IMR-90 (cell line): ENCODE measurements at regions not wholly inside any gene's neighbourhood (a gene's known extent, or its start where the extent isn't known, plus 50 kb on each side); places are given as distances from the start of the nearest gene placed in this dataset.

ENCODE experiments used
- ATAC-seq: fragments of 200-7000 bp; cut with Tn5 transposase; 2 replicates; pipeline ENCODE4 v1.9.1; 2020; ENCODE audit warnings: low read depth, mild to moderate bottlenecking, moderate library complexity
- BruUV-seq: library from RNA; stranded (reverse); fragments of 400-500 nt; replicated peaks from 2 replicates; lab custom pipeline; 2021; lab: Mats Ljungman, UMichigan
- CTCF ChIA-PET: fragments of 300-600 bp; formaldehyde crosslinking; extraction: SDS; loops from one replicate; lab custom pipeline; 2021; ENCODE audit warnings: antibody characterized with exemption; lab: Yijun Ruan, JAX
- POLR2A ChIA-PET: fragments of 300-600 bp; sonication (Branson Sonifier 250); formaldehyde crosslinking; loops from one replicate; lab custom pipeline; 2022; ENCODE audit warnings: antibody characterized with exemption; ENCODE audit not compliant: unreplicated experiment; lab: Charles Lee
- DNase-seq: peaks from one replicate; pipeline ENCODE4 v3.0.0; 2013
- H2AFZ ChIP-seq: replicated peaks from 2 replicates; pipeline ENCODE3; 2013; ENCODE audit warnings: low read length, mild to moderate bottlenecking; ENCODE audit not compliant: poor library complexity
- H2AK5ac ChIP-seq: 2 replicates; pipeline ENCODE4 v1.6.1; 2013; ENCODE audit warnings: low read depth, low read length, inconsistent platforms
- H2AK9ac ChIP-seq: replicated peaks from 2 replicates; pipeline ENCODE3; 2013; ENCODE audit warnings: mild to moderate bottlenecking, low read depth, low read length, moderate library complexity; ENCODE audit not compliant: poor library complexity
- H2BK120ac ChIP-seq: 2 replicates; pipeline ENCODE4 v1.6.1; 2013; ENCODE audit warnings: low read depth, low read length, inconsistent platforms
- H2BK15ac ChIP-seq: 3 replicates; pipeline ENCODE4 v1.6.1; 2013; ENCODE audit warnings: low read depth, low read length, inconsistent platforms
- H2BK20ac ChIP-seq: 2 replicates; pipeline ENCODE4 v1.6.1; 2013; ENCODE audit warnings: low read depth, mild to moderate bottlenecking, inconsistent platforms, low read length, moderate library complexity
- H2BK5ac ChIP-seq: 2 replicates; pipeline ENCODE4 v1.6.1; 2013; ENCODE audit warnings: mild to moderate bottlenecking, low read depth, low read length, inconsistent platforms; ENCODE audit not compliant: poor library complexity, severe bottlenecking
- H3K14ac ChIP-seq: replicated peaks from 2 replicates; pipeline ENCODE4 v1.6.1; 2013; ENCODE audit warnings: low read depth, low read length, inconsistent platforms
- H3K18ac ChIP-seq: 2 replicates; pipeline ENCODE4 v1.6.1; 2013; ENCODE audit warnings: low read depth, low read length, control low read depth
- H3K23ac ChIP-seq: 2 replicates; pipeline ENCODE4 v1.6.1; 2013; ENCODE audit warnings: low read depth, low read length, inconsistent platforms
- H3K27ac ChIP-seq: 2 replicates; pipeline ENCODE4 v1.5.1; 2013; ENCODE audit warnings: mild to moderate bottlenecking, control low read depth, low read length; ENCODE audit not compliant: insufficient read depth
- H3K27me3 ChIP-seq: 2 replicates; pipeline ENCODE4 v1.6.1; 2013; ENCODE audit warnings: low read length; ENCODE audit not compliant: control insufficient read depth, insufficient read depth
- H3K36me3 ChIP-seq: 2 replicates; pipeline ENCODE4 v1.6.1; 2013; ENCODE audit warnings: low read length, mixed read lengths; ENCODE audit not compliant: control insufficient read depth, insufficient read depth
- H3K4ac ChIP-seq: 2 replicates; pipeline ENCODE4 v1.6.1; 2013; ENCODE audit warnings: low read depth, low read length, inconsistent platforms
- H3K4me1 ChIP-seq: 2 replicates; pipeline ENCODE4 v1.6.1; 2013; ENCODE audit warnings: low read length, mixed read lengths; ENCODE audit not compliant: control insufficient read depth, insufficient read depth
- H3K4me2 ChIP-seq: 2 replicates; pipeline ENCODE4 v1.6.1; 2013; ENCODE audit warnings: low read depth, mild to moderate bottlenecking, control low read depth, low read length, moderate library complexity
- H3K4me3 ChIP-seq: 2 replicates; pipeline ENCODE4 v1.5.1; 2013; ENCODE audit warnings: low read depth, mild to moderate bottlenecking, control low read depth, low read length, moderate library complexity; ENCODE audit not compliant: insufficient read depth
- H3K56ac ChIP-seq: 2 replicates; pipeline ENCODE4 v1.6.1; 2013; ENCODE audit warnings: low read length, inconsistent platforms; ENCODE audit not compliant: insufficient read depth; ENCODE audit errors: extremely low read depth
- H3K79me1 ChIP-seq, 2 experiments: 2 replicates each; pipeline ENCODE4 v1.6.1; 2013; ENCODE audit warnings: low read length in 2 of 2, inconsistent platforms in 1 of 2, low read depth in 1 of 2
- H3K9ac ChIP-seq: 2 replicates; pipeline ENCODE4 v1.6.1; 2013; ENCODE audit warnings: low read depth, low read length, control low read depth
- H3K9me1 ChIP-seq: 2 replicates; pipeline ENCODE4 v1.6.1; 2013; ENCODE audit warnings: low read length, inconsistent platforms; ENCODE audit not compliant: insufficient read depth
- H3K9me3 ChIP-seq: 2 replicates; pipeline ENCODE4 v1.6.1; 2013; ENCODE audit warnings: low read length; ENCODE audit not compliant: control insufficient read depth, insufficient read depth
- H4K20me1 ChIP-seq: 2 replicates; pipeline ENCODE4 v1.6.1; 2013; ENCODE audit warnings: low read length, inconsistent platforms; ENCODE audit not compliant: insufficient read depth
- H4K5ac ChIP-seq: 2 replicates; pipeline ENCODE4 v1.6.1; 2013; ENCODE audit warnings: mild to moderate bottlenecking, low read depth, low read length, control low read depth
- H4K8ac ChIP-seq, 2 experiments: 2 replicates each; pipeline ENCODE4 v1.6.1; 2013; ENCODE audit warnings: low read depth in 2 of 2, low read length in 2 of 2, control low read depth in 1 of 2, inconsistent platforms in 1 of 2
- H4K91ac ChIP-seq: 2 replicates; pipeline ENCODE4 v1.6.1; 2013; ENCODE audit warnings: low read depth, low read length, inconsistent platforms; ENCODE audit not compliant: insufficient read depth
- MXI1 ChIP-seq: IDR thresholded peaks from 2 replicates; pipeline ENCODE4 v1.6.1; 2012; ENCODE audit warnings: low read depth, mild to moderate bottlenecking, low read length, moderate library complexity, borderline replicate concordance
- SMC3 ChIP-seq: fragments of 150-350 bp; IDR thresholded peaks from 2 replicates; pipeline ENCODE4 v1.6.1; 2016; ENCODE audit warnings: low read depth, mild to moderate bottlenecking, antibody characterized with exemption, low read length, moderate library complexity
- WGBS, 2 experiments: methylation state at CpG; one replicate each; pipeline versions ENCODE4 v1.1.5 to v1.1.7; 2013; ENCODE audit warnings: missing lambda C conversion rate in 2 of 2; ENCODE audit not compliant: insufficient read length in 1 of 2; ENCODE audit errors: extremely low coverage in 2 of 2; 5-methylcytosine and 5-hydroxymethylcytosine counted together
- dilution Hi-C: fragments of 300-500 bp; cut with HindIII; formaldehyde crosslinking; loops from one replicate; pipeline ENCODE4 v1.14.3; 2018; ENCODE audit warnings: low sequenced_read_pairs; ENCODE audit not compliant: unreplicated experiment
- in situ Hi-C: fragments of 300-500 bp; cut with MboI; formaldehyde crosslinking; loops from 3 replicates; pipeline ENCODE4 v1.14.3; 2019; ENCODE audit warnings: low sequenced_read_pairs, inconsistent platforms, mixed read lengths
- intact Hi-C: fragments of 100-400 bp; cut with micrococcal nuclease; formaldehyde crosslinking; loops from 2 replicates; pipeline ENCODE4 v1.10.0; 2022
- TF ChIP-seq, protein P1 (sequence below): conservative IDR thresholded peaks from 2 replicates; pipeline ENCODE4 v1.5.1; 2012; ENCODE audit warnings: mild to moderate bottlenecking, low read depth, low read length, improper control_type of control experiment
- TF ChIP-seq, protein P2 (sequence below): fragments of 150-350 bp; IDR thresholded peaks from 2 replicates; pipeline ENCODE4 v1.6.1; 2017; ENCODE audit warnings: mild to moderate bottlenecking, antibody characterized with exemption, low read length, low read depth

DNA sequence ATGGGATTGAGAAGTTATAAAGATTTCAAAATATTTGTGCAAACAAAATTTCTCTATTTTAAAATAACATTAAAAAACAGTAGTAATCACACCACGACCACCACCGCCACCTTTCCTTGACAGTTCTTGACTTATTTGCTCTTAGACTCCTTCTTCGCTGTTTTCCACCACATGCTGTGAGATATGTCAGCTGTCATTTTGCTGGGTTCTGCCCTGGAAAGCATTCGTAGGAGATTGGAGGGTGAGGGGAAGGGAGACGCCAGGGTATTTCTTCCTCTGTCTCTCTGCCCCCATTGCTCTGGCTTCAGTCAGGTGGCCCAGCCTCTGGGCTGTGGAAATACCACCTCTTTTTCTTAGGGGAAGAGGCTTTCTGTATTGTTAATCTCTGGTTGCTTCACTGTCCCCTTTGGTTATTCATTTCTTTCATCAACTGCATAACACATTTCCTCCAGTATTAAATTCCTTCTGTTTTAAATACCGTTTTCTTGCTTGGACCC is 186.2 kb downstream of the NEDD1 start:
- ChIA-PET POLR2A (no interaction called here), CTCF (no interaction called here)
- WGBS, 2 experiments = no CpG with 5 or more reads among the region's 6 CpGs
- dilution Hi-C loops (no loop called here), intact Hi-C loops (no loop called here), in situ Hi-C loops (no loop called here)
- Histone ChIP-seq H4K5ac (no peak overlapping the region), H3K9me3 (no peaks in the 10 kb centered on the region; the same call in 1 of the 2 replicates), H3K9me1 (no peaks in the 10 kb centered on the region), H3K18ac (no peak overlapping the region), H3K36me3 (no peaks in the 10 kb centered on the region), H3K23ac (no peak overlapping the region), H3K79me1 (no peaks in the 10 kb centered on the region), H3K4me2 (no peak overlapping the region), H3K14ac (no peak overlapping the region), H3K4me3 (no peak overlapping the region), H3K27me3 (no peaks in the 10 kb centered on the region), H3K4ac (no peak overlapping the region), H3K4me1 (no peaks in the 10 kb centered on the region), H2BK5ac (no peak overlapping the region), H4K20me1 (no peaks in the 10 kb centered on the region), H2AK9ac (no peak overlapping the region), H2BK120ac (no peak overlapping the region), H3K56ac (no peak overlapping the region), H4K91ac (no peak overlapping the region), H2BK20ac (no peak overlapping the region), H4K8ac (no peak overlapping the region), H3K27ac (no peak overlapping the region), H2AK5ac (no peak overlapping the region), H2BK15ac (no peak overlapping the region), H2AFZ (no peak overlapping the region), H3K9ac (no peak overlapping the region)
- no peak for DNase-seq
- TF ChIP-seq, protein P1, sequence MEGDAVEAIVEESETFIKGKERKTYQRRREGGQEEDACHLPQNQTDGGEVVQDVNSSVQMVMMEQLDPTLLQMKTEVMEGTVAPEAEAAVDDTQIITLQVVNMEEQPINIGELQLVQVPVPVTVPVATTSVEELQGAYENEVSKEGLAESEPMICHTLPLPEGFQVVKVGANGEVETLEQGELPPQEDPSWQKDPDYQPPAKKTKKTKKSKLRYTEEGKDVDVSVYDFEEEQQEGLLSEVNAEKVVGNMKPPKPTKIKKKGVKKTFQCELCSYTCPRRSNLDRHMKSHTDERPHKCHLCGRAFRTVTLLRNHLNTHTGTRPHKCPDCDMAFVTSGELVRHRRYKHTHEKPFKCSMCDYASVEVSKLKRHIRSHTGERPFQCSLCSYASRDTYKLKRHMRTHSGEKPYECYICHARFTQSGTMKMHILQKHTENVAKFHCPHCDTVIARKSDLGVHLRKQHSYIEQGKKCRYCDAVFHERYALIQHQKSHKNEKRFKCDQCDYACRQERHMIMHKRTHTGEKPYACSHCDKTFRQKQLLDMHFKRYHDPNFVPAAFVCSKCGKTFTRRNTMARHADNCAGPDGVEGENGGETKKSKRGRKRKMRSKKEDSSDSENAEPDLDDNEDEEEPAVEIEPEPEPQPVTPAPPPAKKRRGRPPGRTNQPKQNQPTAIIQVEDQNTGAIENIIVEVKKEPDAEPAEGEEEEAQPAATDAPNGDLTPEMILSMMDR = no peak
- TF ChIP-seq, protein P2, sequence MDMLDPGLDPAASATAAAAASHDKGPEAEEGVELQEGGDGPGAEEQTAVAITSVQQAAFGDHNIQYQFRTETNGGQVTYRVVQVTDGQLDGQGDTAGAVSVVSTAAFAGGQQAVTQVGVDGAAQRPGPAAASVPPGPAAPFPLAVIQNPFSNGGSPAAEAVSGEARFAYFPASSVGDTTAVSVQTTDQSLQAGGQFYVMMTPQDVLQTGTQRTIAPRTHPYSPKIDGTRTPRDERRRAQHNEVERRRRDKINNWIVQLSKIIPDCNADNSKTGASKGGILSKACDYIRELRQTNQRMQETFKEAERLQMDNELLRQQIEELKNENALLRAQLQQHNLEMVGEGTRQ = no peak
- TF ChIP-seq SMC3 (no peak), MXI1 (no peak)
- ATAC-seq = no peak
- no TSS peak for BruUV-seq
